ENCODE measurements at regions not wholly inside any gene's neighbourhood (a gene's known extent, or its start where the extent isn't known, plus 50 kb on each side); places are given as distances from the start of the nearest gene placed in this dataset.

- no peak for DNase-seq (ENCODE audit: low read depth, low spot score)
Observed at GRCh38 chr1:30295266-30295665, 428.1 kb downstream of the MATN1 start.

- no peak for DNase-seq (ENCODE audit: low read depth, low spot score)
Observed at GRCh38 chr1:30294508-30294907, 428.9 kb downstream of the MATN1 start.

- DNase-seq (ENCODE audit: low read depth, low spot score) = no peak
Observed at GRCh38 chr1:30292451-30292850, 430.9 kb downstream of the MATN1 start.

GRCh38 chr1:30291526-30291925 lies 431.9 kb downstream of the MATN1 start:
- DNase-seq (ENCODE audit: low read depth, low spot score) = no peak

- DNase-seq (ENCODE audit: low read depth, low spot score) = no peak
Observed at GRCh38 chr1:30290581-30290980, 432.8 kb downstream of the MATN1 start.

GRCh38 chr1:30287976-30288375 lies 435.4 kb downstream of the MATN1 start:
- DNase-seq (ENCODE audit: low read depth, low spot score) = no peak

GRCh38 chr1:30286988-30287839 lies 436.2 kb downstream of the MATN1 start:
- no peak for DNase-seq (ENCODE audit: low read depth, low spot score)

GRCh38 chr1:30286241-30286987 lies 437.0 kb downstream of the MATN1 start:
- DNase-seq (ENCODE audit: low read depth, low spot score) = no peak

GRCh38 chr1:30285501-30285932 lies 437.9 kb downstream of the MATN1 start:
- DNase-seq (ENCODE audit: low read depth, low spot score) = no peak

GRCh38 chr1:30284728-30285475 lies 438.5 kb downstream of the MATN1 start:
- DNase-seq (ENCODE audit: low read depth, low spot score) = no peak

GRCh38 chr1:30284226-30284625 lies 439.2 kb downstream of the MATN1 start:
- no peak for DNase-seq (ENCODE audit: low read depth, low spot score)

GRCh38 chr1:30283199-30283962 lies 440.0 kb downstream of the MATN1 start:
- DNase-seq (ENCODE audit: low read depth, low spot score) = no peak

- no peak for DNase-seq (ENCODE audit: low read depth, low spot score)
Observed at GRCh38 chr1:30280572-30280971, 442.8 kb downstream of the MATN1 start.

- DNase-seq (ENCODE audit: low read depth, low spot score) = no peak
Observed at GRCh38 chr1:30277911-30278310, 445.5 kb downstream of the MATN1 start.

GRCh38 chr1:30277415-30277814 lies 446.0 kb downstream of the MATN1 start:
- no peak for DNase-seq (ENCODE audit: low read depth, low spot score)

GRCh38 chr1:30275926-30276764 lies 447.2 kb downstream of the MATN1 start:
- DNase-seq (ENCODE audit: low read depth, low spot score) = no peak

- no peak for DNase-seq (ENCODE audit: low read depth, low spot score)
Observed at GRCh38 chr1:30274976-30275621, 448.3 kb downstream of the MATN1 start.

- no peak for DNase-seq (ENCODE audit: low read depth, low spot score)
Observed at GRCh38 chr1:30274173-30274970, 449.0 kb downstream of the MATN1 start.

GRCh38 chr1:30273456-30273855 lies 449.9 kb downstream of the MATN1 start:
- no peak for DNase-seq (ENCODE audit: low read depth, low spot score)

Data from iPS DF 19.7 (cell line).